SKM-1 (cell line): ENCODE measurements at regions not wholly inside any gene's neighbourhood (a gene's known extent, or its start where the extent isn't known, plus 50 kb on each side); places are given as distances from the start of the nearest gene placed in this dataset.
"Not testable (repeated sequence)": the region's sequence is repeated elsewhere in the genome, so short reads cannot be mapped to it uniquely, and the experiment has no call there.

ENCODE experiments used
- DNase-seq: peaks from one replicate; lab custom pipeline; 2025; ENCODE audit not compliant: unreplicated experiment; lab: John Stamatoyannopoulos, UW

DNA sequence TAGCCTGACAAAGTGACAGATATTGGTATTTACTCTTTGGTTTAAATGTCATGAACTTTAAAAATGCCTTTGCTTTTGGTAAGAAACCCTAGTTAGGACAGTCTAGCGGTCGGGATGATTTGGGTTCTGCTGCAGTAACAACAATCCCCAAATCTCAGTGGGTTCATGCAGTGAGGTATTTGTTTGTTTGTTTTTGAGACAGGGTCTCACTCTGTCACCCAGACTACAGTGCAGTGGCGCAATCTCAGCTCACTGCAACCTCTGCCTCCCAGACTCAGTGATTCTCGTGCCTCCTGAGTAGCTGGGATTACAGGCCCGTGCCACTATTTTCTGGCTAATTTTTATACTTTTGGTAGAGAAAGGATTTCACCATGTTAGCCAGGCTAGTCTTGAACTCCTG is 65.2 kb upstream of the EEF2KMT start:
- not testable (repeated sequence) for DNase-seq

DNA sequence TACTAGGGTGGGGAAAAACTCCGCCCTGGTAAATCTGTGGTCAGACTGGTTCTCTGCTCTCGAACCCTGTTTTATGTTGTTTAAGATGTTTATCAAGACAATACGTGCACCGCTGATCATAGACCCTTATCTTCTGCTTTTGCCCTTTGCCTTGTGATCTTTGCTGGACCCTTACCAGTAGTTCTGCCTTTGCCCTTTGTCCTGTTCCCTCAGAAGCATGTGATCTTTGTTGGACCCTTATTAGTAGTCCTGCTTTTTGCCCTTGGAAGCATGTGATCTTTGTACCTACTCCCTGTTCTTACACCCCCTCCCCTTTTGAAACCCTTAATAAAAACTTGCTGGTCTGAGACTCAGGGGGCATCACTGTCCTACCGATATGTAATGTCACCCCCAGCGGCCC is 64.3 kb upstream of the EEF2KMT start:
- not testable (repeated sequence) for DNase-seq

DNA sequence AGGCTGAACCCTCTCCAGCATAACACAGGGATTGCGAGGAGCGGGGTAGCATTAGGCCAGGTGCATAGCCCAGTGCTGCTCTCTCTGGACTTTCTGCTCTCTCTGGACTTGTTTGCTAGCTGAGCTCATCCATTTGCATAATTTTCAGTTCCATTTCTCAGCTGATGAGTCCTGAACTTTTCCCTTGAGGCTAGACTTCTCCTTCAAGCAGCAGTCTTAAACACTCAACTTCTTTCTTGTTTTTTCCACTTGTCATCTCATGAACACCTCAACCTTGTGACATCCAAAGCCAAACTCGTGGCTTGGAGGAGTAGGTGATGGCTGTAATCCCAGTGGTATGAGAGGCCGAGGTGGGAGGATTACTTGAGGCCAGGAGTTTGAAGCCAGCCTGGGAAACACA is 62.4 kb upstream of the EEF2KMT start:
- not testable (repeated sequence) for DNase-seq

- not testable (repeated sequence) for DNase-seq
Measured at GRCh38 chr16:5159537-5159936, 61.9 kb upstream of the EEF2KMT start.

- DNase-seq = no peak
Measured at GRCh38 chr16:5158494-5158893, 60.9 kb upstream of the EEF2KMT start.

GRCh38 chr16:5156486-5156885 is 58.9 kb upstream of the EEF2KMT start:
- DNase-seq = not testable (repeated sequence)

DNA sequence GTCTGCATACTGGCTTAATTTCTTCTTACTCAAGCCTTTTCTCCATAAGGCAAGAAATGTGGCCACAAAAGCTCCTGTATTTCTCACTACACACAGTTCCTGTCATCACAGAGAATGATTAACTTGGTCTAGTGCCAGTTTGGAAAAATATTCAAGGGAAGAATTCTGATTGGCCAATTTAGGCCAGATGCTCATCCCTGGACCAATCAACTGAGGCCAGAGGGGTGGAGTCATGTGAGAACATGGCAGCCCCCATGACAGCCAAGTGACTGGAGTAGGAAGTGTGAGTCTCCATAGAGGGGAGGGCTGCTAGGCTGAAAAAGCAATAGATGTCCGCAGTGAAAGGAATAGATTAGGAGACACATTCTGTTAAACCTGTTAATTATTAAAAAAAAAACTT is 56.4 kb upstream of the EEF2KMT start:
- DNase-seq = not testable (repeated sequence)

DNA sequence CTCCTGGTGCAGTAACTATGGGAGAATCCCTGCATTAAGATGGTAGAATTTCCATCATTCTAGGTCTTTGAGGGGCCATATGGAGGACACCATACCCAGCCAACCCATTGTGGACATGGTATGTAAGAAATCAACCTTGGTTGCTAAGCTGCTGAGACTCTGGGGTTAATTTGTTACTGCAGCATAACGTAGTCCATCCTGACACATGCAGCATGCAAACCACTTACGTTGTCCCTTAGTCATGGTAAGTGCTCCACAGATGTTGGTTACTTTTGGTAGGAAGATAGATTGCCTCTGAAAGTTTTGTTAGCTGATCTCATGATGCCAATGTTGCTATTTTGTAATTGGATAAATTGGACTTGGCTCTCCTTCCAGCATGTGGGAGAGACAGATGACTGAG is 53.8 kb upstream of the EEF2KMT start:
- DNase-seq = not testable (repeated sequence)
